Stimulated activated CD8-positive, alpha-beta memory T cell treated with anti-CD3 and anti-CD28 coated beads, Interleukin-7, amount 100 ng/mL, for 1 hour (primary cell): ENCODE measurements at regions not wholly inside any gene's neighbourhood (a gene's known extent, or its start where the extent isn't known, plus 50 kb on each side); places are given as distances from the start of the nearest gene placed in this dataset.

Experiments
- DNase-seq, 2 donors: peaks; one replicate each; pipeline ENCODE4 v3.0.0-alpha.2; 2020; ENCODE audit warnings: low read depth in 2 of 2

GRCh38 chr4:184310171-184310567 lies 92.5 kb upstream of the ENPP6 start:
- DNase-seq = no peak

- DNase-seq = no peak
These were observed 91.8 kb upstream of the ENPP6 start for GRCh38 chr4:184309241-184310170.

GRCh38 chr4:184306949-184307348 lies 89.3 kb upstream of the ENPP6 start:
- no peak for DNase-seq

DNA sequence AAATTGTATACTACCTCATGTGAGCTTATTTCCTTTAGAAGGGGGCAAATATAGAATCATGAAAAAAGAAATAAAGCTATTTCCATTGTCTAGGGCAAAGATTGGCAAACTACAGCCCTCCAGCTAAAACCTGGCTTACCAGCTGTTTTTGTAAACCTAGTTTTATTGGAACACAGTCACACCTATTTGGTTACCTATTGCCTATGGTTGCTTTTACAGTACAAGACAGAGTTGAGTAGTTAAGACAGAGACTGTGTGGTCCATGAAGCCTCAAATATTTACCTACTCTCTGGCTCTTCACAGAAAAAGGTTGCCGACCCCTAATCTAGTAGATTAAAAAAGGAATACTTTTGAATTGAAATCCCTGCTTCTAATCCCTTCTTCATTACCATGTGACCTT lies 88.8 kb upstream of the ENPP6 start:
- no peak for DNase-seq

- DNase-seq = no peak
These were observed 83.1 kb upstream of the ENPP6 start for GRCh38 chr4:184300816-184301215.

GRCh38 chr4:184298254-184298653 lies 80.6 kb upstream of the ENPP6 start:
- DNase-seq = no peak

DNA sequence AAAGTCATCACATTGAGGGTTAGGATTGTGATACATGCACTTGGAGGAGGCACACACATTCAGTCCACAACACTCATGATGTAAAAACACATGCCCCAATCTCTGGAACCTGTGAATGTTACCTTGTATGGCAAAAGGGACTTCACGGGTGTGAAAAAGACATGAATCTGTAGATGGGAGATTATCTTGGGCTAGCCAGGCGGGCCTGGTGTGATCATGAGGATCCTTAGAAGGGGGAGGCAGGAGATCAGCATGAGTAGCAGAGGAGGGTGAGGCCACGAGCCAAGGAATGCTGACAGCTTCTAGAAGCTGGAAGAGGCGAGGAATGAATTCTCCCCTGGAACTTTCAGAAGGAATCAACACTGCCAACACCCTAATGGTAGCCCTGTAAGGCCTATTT lies 77.5 kb upstream of the ENPP6 start:
- no peak for DNase-seq

GRCh38 chr4:184294606-184295133 lies 77.0 kb upstream of the ENPP6 start:
- no peak for DNase-seq

- DNase-seq = no peak
These were observed 75.9 kb upstream of the ENPP6 start for GRCh38 chr4:184293552-184293951.

GRCh38 chr4:184292877-184293276 lies 75.2 kb upstream of the ENPP6 start:
- DNase-seq = no peak

- DNase-seq = no peak
These were observed 74.8 kb upstream of the ENPP6 start for GRCh38 chr4:184292465-184292867.

DNA sequence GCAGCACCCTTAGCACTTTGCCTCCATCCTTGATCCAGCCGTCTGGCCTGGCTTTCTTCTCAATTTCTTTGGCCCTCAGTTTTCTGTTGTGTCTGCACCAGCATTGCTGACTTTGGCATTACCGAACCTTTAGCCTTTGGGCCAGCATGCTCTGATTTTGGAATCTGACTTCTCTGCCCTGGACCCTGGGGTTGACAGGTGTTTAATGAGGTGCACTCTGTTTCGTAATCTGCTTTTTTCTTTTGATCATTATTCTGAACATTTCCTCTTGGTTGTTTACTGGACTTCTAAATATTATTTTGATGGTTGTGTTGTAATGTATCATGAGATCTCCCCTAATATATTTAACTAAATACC lies 71.5 kb upstream of the ENPP6 start:
- DNase-seq = no peak

DNA sequence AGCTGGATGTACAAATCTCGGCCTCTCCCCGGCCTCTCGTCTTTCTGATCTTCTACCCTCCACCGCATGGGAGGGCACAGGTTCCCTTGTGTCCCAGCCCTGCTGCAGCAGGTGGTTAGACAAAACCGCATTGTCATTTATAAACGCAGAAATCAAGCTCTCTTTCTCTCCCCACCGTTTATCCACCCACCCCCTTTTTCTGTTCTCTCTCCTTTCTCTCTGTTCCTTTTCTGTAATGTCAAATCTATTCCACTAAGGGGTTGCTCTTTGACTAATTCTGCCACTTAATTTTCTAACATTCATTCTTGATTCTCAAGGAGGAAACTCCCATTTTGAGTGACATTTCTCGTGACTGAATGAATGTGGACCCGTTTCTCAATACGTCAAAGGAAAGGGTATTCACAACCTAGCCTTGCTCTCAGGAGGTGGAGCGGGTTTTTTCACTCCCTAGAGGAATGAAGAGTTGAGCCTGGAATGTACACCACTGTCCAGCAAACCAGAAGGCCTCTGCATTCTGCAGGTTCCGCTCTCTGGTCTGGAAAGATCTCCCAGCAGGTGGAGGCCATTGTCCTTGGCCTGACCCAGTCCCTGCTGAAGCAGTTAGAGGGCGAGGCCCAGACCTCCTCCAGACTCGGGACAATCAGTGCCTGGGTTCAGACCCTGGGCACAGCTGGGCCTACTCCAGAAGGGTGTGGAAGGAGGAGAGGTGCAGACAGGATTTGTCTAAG lies 70.9 kb upstream of the ENPP6 start:
- DNase-seq = no peak

DNA sequence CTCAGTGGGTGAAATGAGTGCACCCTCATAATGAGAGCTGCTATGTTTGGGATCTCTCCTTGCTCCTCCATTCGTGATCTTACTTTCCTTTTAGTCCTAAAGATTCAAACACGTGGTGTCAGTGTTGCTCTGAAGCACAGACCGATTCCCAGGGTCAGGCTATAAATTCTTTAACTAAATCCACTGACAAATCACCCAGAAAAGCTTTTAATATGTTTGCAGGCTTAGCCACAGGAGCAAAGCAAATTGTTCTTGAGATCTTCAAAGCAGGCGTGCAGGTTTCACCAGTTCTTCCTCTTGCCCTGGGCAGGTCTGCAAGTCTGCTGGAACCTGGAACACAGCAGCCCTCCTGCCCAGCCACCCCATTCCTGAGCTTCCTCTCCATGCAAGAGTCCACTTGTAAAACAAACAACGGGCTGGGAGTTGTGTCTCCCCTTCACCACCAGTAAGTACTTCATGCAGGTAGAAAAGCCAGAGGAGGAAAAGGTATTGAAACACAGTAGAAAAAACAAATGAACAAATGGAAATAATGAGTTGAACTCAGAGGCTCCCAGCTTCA lies 70.1 kb upstream of the ENPP6 start:
- DNase-seq = no peak

DNA sequence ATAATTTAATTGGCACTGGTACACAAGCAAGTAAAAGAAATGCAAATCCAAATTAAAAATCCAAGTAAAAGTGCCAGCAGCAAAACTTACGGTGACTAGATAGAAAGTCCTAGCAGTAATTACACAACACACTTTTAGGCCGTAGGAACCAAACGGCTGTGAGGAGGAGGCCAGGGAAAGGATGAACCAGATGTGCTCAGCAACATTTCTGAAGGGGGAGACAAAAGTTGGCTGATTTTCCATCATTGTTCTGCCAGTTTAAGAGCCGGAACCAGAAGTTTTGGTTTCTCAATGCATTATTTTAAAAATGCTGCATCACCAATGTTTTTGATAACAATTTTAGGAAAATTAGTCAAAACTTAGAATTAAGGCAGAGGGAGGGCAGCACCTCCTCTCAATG lies 68.7 kb upstream of the ENPP6 start:
- no peak for DNase-seq

- DNase-seq = no peak
These were observed 67.1 kb upstream of the ENPP6 start for GRCh38 chr4:184284742-184285141.

DNA sequence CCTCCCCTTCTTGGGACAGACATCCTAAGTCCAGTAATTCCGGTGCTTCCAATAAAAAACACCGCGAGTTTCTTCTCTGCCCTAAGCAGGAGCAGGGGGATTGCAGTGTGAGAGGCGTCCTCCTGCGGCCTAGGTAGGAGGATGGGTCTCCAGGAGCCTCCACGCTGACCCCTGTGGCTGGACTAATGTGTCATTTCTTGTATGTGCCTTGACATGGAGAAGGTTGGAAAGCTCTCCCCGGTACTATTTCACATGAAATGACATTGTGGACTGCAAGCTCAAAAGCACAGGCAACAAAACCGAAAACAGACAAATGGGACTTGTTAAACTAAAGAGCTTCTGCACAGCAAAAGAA lies 66.6 kb upstream of the ENPP6 start:
- no peak for DNase-seq

DNA sequence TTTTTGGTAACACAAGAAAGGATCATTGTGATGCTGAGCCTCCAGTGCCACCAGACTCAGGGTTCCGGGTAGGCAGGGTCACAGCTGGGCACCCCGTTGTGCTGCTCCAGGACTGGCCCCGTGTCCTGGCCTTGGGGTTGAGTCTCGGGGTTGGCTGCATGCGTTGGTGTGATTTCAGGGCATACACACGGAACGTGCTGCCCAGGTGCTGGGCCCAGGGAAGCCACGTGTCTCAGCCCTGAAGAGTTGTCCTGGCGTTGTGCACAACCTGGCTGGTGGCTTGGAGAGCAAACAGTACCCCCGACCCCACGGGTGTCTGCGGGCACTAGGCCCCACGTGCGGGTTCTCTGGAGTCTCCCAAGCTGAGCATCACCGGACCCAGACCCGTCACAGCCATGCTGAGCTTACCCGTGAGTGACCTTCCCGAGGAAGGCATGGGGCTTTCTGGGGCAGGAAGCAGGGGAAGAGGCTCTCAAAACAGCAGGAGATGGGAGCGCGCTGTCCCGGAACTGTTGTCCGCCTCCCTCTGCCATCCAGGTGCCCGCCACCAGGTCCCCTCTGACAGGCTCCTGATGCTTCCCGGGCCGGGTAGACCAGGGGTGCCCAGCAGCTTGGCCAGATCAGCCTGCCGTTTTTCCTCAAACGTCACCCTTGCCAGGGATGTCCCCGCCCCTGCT lies 66.1 kb upstream of the ENPP6 start:
- DNase-seq = no peak

GRCh38 chr4:184282895-184283654 lies 65.4 kb upstream of the ENPP6 start:
- DNase-seq = no peak

- DNase-seq = peak; percentile 6 to 15
These were observed 64.6 kb upstream of the ENPP6 start for GRCh38 chr4:184282251-184282713.
